ENCODE measurements at regions not wholly inside any gene's neighbourhood (a gene's known extent, or its start where the extent isn't known, plus 50 kb on each side); places are given as distances from the start of the nearest gene placed in this dataset.

DNA sequence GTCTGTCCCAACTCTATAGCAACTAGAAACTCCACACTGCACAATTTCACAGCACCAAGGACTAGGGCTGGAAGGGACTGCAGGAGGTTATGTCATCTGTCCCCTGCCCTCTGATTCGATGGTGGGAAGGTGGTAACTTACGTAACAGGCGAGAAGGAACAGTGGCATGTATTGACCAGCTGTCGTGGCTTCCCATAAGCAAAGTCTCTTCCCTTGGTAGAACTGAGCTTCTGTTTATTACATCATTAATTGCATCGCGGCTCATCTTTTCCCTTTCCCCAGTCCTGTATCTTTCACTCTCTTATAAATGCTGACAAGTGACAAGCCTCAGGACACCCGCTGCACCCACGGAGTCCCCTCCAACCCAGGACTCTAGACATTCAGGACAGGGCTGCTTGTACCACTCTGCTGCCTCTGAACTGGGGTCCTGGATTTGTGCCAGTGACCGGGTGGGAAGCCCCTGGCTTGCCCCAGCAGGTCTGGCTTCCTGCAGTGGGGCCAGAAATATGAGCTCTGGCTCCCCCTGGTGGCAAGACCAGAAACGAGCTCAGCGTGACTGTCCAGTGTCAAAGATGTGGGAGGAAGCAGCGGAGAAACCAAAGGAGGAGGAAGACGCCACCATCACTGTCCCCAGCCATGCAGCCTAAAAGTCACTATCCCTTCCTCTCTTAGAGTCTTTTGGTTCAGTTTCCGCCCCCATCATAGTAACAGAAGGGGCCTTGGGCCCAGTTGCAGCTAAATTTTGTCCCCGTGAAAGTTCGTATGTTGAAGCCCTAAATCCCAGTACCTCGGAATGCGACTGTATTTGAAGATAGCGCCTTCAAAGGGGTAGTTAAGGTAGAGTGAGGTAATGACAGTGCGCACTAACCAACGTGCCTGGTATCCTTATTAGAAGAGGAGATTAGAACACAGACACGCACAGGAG lies 84.5 kb downstream of the ISX start:
- TF ChIP-seq POLR2A (IDR thresholded peaks at IDR 0.05), result no peak
- TF ChIP-seq, protein P1, sequence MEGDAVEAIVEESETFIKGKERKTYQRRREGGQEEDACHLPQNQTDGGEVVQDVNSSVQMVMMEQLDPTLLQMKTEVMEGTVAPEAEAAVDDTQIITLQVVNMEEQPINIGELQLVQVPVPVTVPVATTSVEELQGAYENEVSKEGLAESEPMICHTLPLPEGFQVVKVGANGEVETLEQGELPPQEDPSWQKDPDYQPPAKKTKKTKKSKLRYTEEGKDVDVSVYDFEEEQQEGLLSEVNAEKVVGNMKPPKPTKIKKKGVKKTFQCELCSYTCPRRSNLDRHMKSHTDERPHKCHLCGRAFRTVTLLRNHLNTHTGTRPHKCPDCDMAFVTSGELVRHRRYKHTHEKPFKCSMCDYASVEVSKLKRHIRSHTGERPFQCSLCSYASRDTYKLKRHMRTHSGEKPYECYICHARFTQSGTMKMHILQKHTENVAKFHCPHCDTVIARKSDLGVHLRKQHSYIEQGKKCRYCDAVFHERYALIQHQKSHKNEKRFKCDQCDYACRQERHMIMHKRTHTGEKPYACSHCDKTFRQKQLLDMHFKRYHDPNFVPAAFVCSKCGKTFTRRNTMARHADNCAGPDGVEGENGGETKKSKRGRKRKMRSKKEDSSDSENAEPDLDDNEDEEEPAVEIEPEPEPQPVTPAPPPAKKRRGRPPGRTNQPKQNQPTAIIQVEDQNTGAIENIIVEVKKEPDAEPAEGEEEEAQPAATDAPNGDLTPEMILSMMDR (IDR thresholded peaks at IDR 0.05), result peak; percentile 57 to 75 (median 60)
